H9 (cell line): ENCODE measurements at regions not wholly inside any gene's neighbourhood (a gene's known extent, or its start where the extent isn't known, plus 50 kb on each side); places are given as distances from the start of the nearest gene placed in this dataset.

ENCODE experiments used
- DNase-seq: peaks from one replicate; pipeline ENCODE4 v3.0.0-alpha.2; 2017
- H2AFZ ChIP-seq: one replicate; pipeline ENCODE4 v1.6.1; 2013; ENCODE audit warnings: mild to moderate bottlenecking, low read length, control low read depth, moderate library complexity
- H2AK5ac ChIP-seq: 2 replicates; pipeline ENCODE4 v1.6.1; 2013; ENCODE audit warnings: low read length, control low read depth, mixed read lengths; ENCODE audit not compliant: insufficient read length
- H2BK120ac ChIP-seq: one replicate; pipeline ENCODE4 v1.6.1; 2013; ENCODE audit warnings: low read depth, mild to moderate bottlenecking, low read length, control low read depth, inconsistent platforms; ENCODE audit not compliant: poor library complexity, severe bottlenecking
- H2BK12ac ChIP-seq: 2 replicates; pipeline ENCODE4 v1.6.1; 2013; ENCODE audit warnings: low read length, control low read depth, mixed read lengths, low read depth; ENCODE audit not compliant: insufficient read length
- H2BK15ac ChIP-seq: 2 replicates; pipeline ENCODE4 v1.6.1; 2013; ENCODE audit warnings: low read depth, low read length, control low read depth
- H2BK20ac ChIP-seq: one replicate; pipeline ENCODE4 v1.6.1; 2013; ENCODE audit warnings: low read depth, mild to moderate bottlenecking, low read length, control low read depth, inconsistent platforms; ENCODE audit not compliant: poor library complexity, severe bottlenecking
- H2BK5ac ChIP-seq: 2 replicates; pipeline ENCODE4 v1.6.1; 2013; ENCODE audit warnings: low read length, control low read depth, mixed read lengths; ENCODE audit not compliant: insufficient read length
- H3K14ac ChIP-seq: 2 replicates; pipeline ENCODE4 v1.6.1; 2013; ENCODE audit warnings: low read length, control low read depth; ENCODE audit not compliant: insufficient read depth
- H3K18ac ChIP-seq: 2 replicates; pipeline ENCODE4 v1.6.1; 2013; ENCODE audit warnings: low read depth, mild to moderate bottlenecking, mixed read lengths, low read length, control low read depth; ENCODE audit not compliant: insufficient read length
- H3K23ac ChIP-seq: 2 replicates; pipeline ENCODE4 v1.6.1; 2013; ENCODE audit warnings: low read length, control low read depth, mixed read lengths, low read depth; ENCODE audit not compliant: insufficient read length
- H3K23me2 ChIP-seq: 2 replicates; pipeline ENCODE4 v1.6.1; 2013; ENCODE audit warnings: low read depth, mild to moderate bottlenecking, mixed read lengths, low read length, control low read depth; ENCODE audit not compliant: insufficient read length, poor library complexity, severe bottlenecking
- H3K27ac ChIP-seq: 2 replicates; pipeline ENCODE4 v1.5.1; 2013; ENCODE audit warnings: low read length, control low read depth, mixed read lengths, low read depth; ENCODE audit not compliant: insufficient read length
- H3K27me3 ChIP-seq: 2 replicates; pipeline ENCODE4 v1.6.1; 2013; ENCODE audit warnings: low read length, control low read depth, inconsistent platforms; ENCODE audit not compliant: insufficient read depth
- H3K4ac ChIP-seq: 2 replicates; pipeline ENCODE4 v1.6.1; 2013; ENCODE audit warnings: low read depth, mild to moderate bottlenecking, control low read depth, inconsistent platforms, low read length, moderate library complexity
- H3K4me1 ChIP-seq: 2 replicates; pipeline ENCODE4 v1.6.1; 2013; ENCODE audit warnings: low read length, control low read depth, inconsistent platforms; ENCODE audit not compliant: insufficient read depth
- H3K4me2 ChIP-seq: 2 replicates; pipeline ENCODE4 v1.6.1; 2013; ENCODE audit warnings: low read length, control low read depth, mixed read lengths; ENCODE audit not compliant: insufficient read length, insufficient read depth
- H3K56ac ChIP-seq: 2 replicates; pipeline ENCODE4 v1.6.1; 2013; ENCODE audit warnings: low read depth, mild to moderate bottlenecking, mixed read lengths, low read length, control low read depth; ENCODE audit not compliant: insufficient read length
- H3K79me1 ChIP-seq: 2 replicates; pipeline ENCODE4 v1.6.1; 2013; ENCODE audit warnings: low read depth, mild to moderate bottlenecking, moderate library complexity, low read length, control low read depth, inconsistent platforms; ENCODE audit not compliant: insufficient read depth, poor library complexity, severe bottlenecking
- H3K79me2 ChIP-seq: 2 replicates; pipeline ENCODE4 v1.6.1; 2013; ENCODE audit warnings: low read length, control low read depth, inconsistent platforms; ENCODE audit not compliant: insufficient read depth
- H3K9ac ChIP-seq: 2 replicates; pipeline ENCODE4 v1.6.1; 2013; ENCODE audit warnings: low read length, control low read depth, mixed read lengths; ENCODE audit not compliant: insufficient read length; ENCODE audit errors: extremely low read depth
- H3K9me3 ChIP-seq: one replicate; pipeline ENCODE4 v1.6.1; 2013; ENCODE audit warnings: low read depth, low read length, inconsistent platforms; ENCODE audit not compliant: control insufficient read depth
- H3T11ph ChIP-seq: one replicate; pipeline ENCODE4 v1.6.1; 2013; ENCODE audit warnings: mild to moderate bottlenecking, low read length, control low read depth, inconsistent platforms
- H4K20me1 ChIP-seq: one replicate; pipeline ENCODE4 v1.6.1; 2013; ENCODE audit not compliant: control insufficient read depth, insufficient read length, insufficient read depth
- H4K5ac ChIP-seq: 2 replicates; pipeline ENCODE4 v1.6.1; 2013; ENCODE audit warnings: low read depth, mild to moderate bottlenecking, mixed read lengths, low read length, control low read depth; ENCODE audit not compliant: insufficient read length
- H4K8ac ChIP-seq: replicated peaks from 2 replicates; pipeline ENCODE4 v1.6.1; 2013; ENCODE audit warnings: low read length, control low read depth, mixed read lengths, low read depth; ENCODE audit not compliant: insufficient read length
- H4K91ac ChIP-seq: 2 replicates; pipeline ENCODE4 v1.6.1; 2013; ENCODE audit warnings: low read depth, mild to moderate bottlenecking, moderate library complexity, mixed read lengths, low read length, control low read depth; ENCODE audit not compliant: insufficient read length
- H3K27ac Mint-ChIP-seq, 3 experiments: 2 replicates in 2 of 3; 3 replicates in 1 of 3; pipeline ENCODE4 v1.8.0; 2020 to 2021; ENCODE audit warnings: mixed read lengths in 3 of 3, mild to moderate bottlenecking in 1 of 3, moderate library complexity in 1 of 3
- H3K27me3 Mint-ChIP-seq: 2 replicates; pipeline ENCODE4 v1.8.0; 2021; ENCODE audit warnings: low read depth, mild to moderate bottlenecking, moderate library complexity, mixed read lengths
- H3K36me3 Mint-ChIP-seq, 3 experiments: 2 replicates in 2 of 3; 3 replicates in 1 of 3; pipeline ENCODE4 v1.8.0; 2020 to 2021; ENCODE audit warnings: low read depth in 3 of 3, mixed read lengths in 3 of 3; ENCODE audit not compliant: insufficient read depth in 1 of 3
- H3K4me1 Mint-ChIP-seq, 2 experiments: 2 replicates each; pipeline ENCODE4 v1.8.0; 2020; ENCODE audit warnings: mixed read lengths in 2 of 2
- H3K4me3 Mint-ChIP-seq, 2 experiments: 2 replicates in 1 of 2; 3 replicates in 1 of 2; pipeline ENCODE4 v1.8.0; 2020 to 2021; ENCODE audit warnings: mild to moderate bottlenecking in 2 of 2, mixed read lengths in 2 of 2, moderate library complexity in 1 of 2
- H3K9me3 Mint-ChIP-seq, 2 experiments: 2 replicates in 1 of 2; 3 replicates in 1 of 2; pipeline ENCODE4 v1.8.0; 2020; ENCODE audit warnings: mild to moderate bottlenecking in 2 of 2, mixed read lengths in 2 of 2, moderate library complexity in 1 of 2
- WGBS: extraction: QIAGEN DNeasy Blood & Tissue Kit; methylation state at CpG from one replicate; pipeline ENCODE4 v1.1.7; 2013; ENCODE audit warnings: missing lambda C conversion rate, low lambda C conversion rate, mixed read lengths; ENCODE audit not compliant: insufficient read length; ENCODE audit errors: extremely low coverage; 5-methylcytosine and 5-hydroxymethylcytosine counted together
- TF ChIP-seq, protein P1 (sequence below): fragments of 200-600 bp; sonication (generic); conservative IDR thresholded peaks from 3 replicates; pipeline ENCODE4 v1.8.0; 2021; ENCODE audit warnings: antibody characterized with exemption, mild to moderate bottlenecking

DNA sequence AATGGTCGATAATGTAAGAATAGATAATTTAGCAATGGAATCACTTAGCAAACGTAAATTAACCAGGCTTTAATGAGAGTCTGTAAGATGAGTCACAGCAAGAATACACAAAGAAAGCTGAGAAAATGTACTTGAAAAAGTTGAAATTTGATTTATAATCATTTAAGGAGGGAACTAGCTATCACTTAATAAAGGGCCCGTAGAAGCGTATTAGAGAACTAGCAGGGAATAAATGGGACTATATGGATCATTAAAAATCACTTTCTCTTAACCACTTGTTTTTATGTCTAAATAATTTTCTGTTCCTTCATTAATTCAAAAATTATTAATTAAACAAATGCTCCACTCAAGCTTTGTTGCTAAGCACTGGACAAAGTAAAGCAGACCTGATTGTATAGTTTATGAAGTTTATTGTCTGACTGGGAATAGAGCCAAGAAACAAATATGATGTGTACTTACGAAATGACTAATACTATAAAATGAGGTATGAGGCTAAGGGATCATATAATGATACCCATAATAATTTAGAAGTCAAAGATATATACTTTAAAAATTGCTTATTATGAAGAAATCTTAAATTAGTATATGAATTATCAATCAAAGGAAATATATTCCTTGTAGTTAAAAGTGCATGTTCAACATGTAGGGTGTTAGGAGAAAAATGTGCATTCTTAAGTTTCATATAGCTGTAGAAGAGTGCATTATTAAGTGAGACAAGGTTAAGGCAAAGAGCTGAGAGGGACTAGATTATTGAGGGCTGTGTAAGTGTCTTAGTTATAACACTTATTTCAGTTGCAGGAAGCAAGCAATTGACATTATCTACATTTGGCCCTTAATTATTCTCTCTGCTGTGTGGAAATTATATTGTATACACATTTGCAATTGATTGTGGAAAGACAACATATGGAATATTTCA is 196.8 kb downstream of the PRDM9 start:
- H2BK5ac ChIP-seq = no peak overlapping the region
- no peak overlapping the region for H3K56ac ChIP-seq
- no peak overlapping the region for H3K14ac ChIP-seq
- H4K91ac ChIP-seq = no peak overlapping the region
- no peaks in the 10 kb centered on the region for H4K20me1 ChIP-seq
- no peaks in the 10 kb centered on the region for H3K79me2 ChIP-seq
- H2BK120ac ChIP-seq = no peak overlapping the region
- no peak overlapping the region for H3K4me2 ChIP-seq
- no peaks in the 10 kb centered on the region for H3K79me1 ChIP-seq
- no peak overlapping the region for H2BK20ac ChIP-seq
- H2BK12ac ChIP-seq = no peak overlapping the region
- Mint-ChIP-seq H3K27ac (no peak overlapping the region), H3K36me3 (no peaks in the 10 kb centered on the region), H3K4me3 (no peak overlapping the region), H3K4me1 (no peaks in the 10 kb centered on the region), H3K9me3 (no peaks in the 10 kb centered on the region), H3K27me3 (no peaks in the 10 kb centered on the region)
- no peaks in the 10 kb centered on the region for H3K4me1 ChIP-seq
- no peak overlapping the region for H3K9ac ChIP-seq
- H2AK5ac ChIP-seq = no peak overlapping the region
- no peaks in the 10 kb centered on the region for H3K9me3 ChIP-seq
- H2AFZ ChIP-seq = no peak overlapping the region
- H3K18ac ChIP-seq = no peak overlapping the region
- H3K4ac ChIP-seq = no peak overlapping the region
- H3K23ac ChIP-seq = no peak overlapping the region
- no peak overlapping the region for H3K27ac ChIP-seq
- H3T11ph ChIP-seq = no peak overlapping the region
- WGBS = 100% methylated on average over 1 of the region's 5 CpGs
- no peaks in the 10 kb centered on the region for H3K27me3 ChIP-seq
- no peaks in the 10 kb centered on the region for H3K23me2 ChIP-seq
- H4K8ac ChIP-seq = no peak overlapping the region
- TF ChIP-seq, protein P1, sequence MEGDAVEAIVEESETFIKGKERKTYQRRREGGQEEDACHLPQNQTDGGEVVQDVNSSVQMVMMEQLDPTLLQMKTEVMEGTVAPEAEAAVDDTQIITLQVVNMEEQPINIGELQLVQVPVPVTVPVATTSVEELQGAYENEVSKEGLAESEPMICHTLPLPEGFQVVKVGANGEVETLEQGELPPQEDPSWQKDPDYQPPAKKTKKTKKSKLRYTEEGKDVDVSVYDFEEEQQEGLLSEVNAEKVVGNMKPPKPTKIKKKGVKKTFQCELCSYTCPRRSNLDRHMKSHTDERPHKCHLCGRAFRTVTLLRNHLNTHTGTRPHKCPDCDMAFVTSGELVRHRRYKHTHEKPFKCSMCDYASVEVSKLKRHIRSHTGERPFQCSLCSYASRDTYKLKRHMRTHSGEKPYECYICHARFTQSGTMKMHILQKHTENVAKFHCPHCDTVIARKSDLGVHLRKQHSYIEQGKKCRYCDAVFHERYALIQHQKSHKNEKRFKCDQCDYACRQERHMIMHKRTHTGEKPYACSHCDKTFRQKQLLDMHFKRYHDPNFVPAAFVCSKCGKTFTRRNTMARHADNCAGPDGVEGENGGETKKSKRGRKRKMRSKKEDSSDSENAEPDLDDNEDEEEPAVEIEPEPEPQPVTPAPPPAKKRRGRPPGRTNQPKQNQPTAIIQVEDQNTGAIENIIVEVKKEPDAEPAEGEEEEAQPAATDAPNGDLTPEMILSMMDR = no peak
- H2BK15ac ChIP-seq = no peak overlapping the region
- no peak overlapping the region for H4K5ac ChIP-seq
- DNase-seq = no peak
